Testis (tissue), 2 donors: ENCODE measurements at regions not wholly inside any gene's neighbourhood (a gene's known extent, or its start where the extent isn't known, plus 50 kb on each side); places are given as distances from the start of the nearest gene placed in this dataset.
"Not testable (repeated sequence)": the region's sequence is repeated elsewhere in the genome, so short reads cannot be mapped to it uniquely, and the experiment has no call there.

Experiments used
- DNase-seq: peaks from one replicate; pipeline ENCODE4 v3.0.0-alpha.2; 2019
- H3K27ac ChIP-seq, 2 donors: fragments of 200-600 bp; sonication (generic); one replicate each; pipeline ENCODE4 v1.5.1; 2019
- H3K27me3 ChIP-seq: fragments of 200-600 bp; sonication (generic); one replicate; pipeline ENCODE4 v1.5.1; 2019
- H3K36me3 ChIP-seq: fragments of 200-600 bp; sonication (generic); one replicate; pipeline ENCODE4 v1.5.1; 2017; ENCODE audit warnings: low read depth; ENCODE audit errors: missing control alignments
- H3K4me1 ChIP-seq: fragments of 200-600 bp; sonication (generic); one replicate; pipeline ENCODE4 v1.5.1; 2019
- H3K4me3 ChIP-seq, 2 donors: fragments of 200-600 bp; sonication (generic); one replicate each; pipeline ENCODE4 v1.5.1; 2017 to 2019
- H3K9me3 ChIP-seq: fragments of 200-600 bp; sonication (generic); one replicate; pipeline ENCODE4 v1.5.1; 2017
- CTCF ChIP-seq, 3 experiments: fragments of 450-650 bp in 2 of 3; fragments of 200-600 bp in 1 of 3; sonication (generic) in 1 of 3; IDR thresholded peaks; one replicate each; pipeline ENCODE4 v1.5.1; 2016 to 2019; ENCODE audit warnings: antibody characterized with exemption in 3 of 3, mild to moderate bottlenecking in 2 of 3, moderate library complexity in 1 of 3
- POLR2A ChIP-seq: fragments of 450-650 bp; IDR thresholded peaks from one replicate; pipeline ENCODE4 v1.6.1; 2017; ENCODE audit warnings: antibody characterized with exemption, mild to moderate bottlenecking, moderate library complexity
- WGBS, 2 donors: methylation state at CpG; one replicate each; pipeline ENCODE4 v1.1.5; 2018; 5-methylcytosine and 5-hydroxymethylcytosine counted together
- intact Hi-C: fragments of 100-400 bp; cut with DNase I; formaldehyde crosslinking; loops from one replicate; pipeline ENCODE4 v1.15.1; 2023; ENCODE audit warnings: low total_unique reads

- Histone ChIP-seq H3K36me3 (no peaks in the 10 kb centered on the region), H3K4me1 (no peaks in the 10 kb centered on the region), H3K9me3 (no peaks in the 10 kb centered on the region), H3K27ac (no peak overlapping the region), H3K27me3 (no peaks in the 10 kb centered on the region), H3K4me3 (no peak overlapping the region)
- DNase-seq = no peak
- TF ChIP-seq POLR2A (no peak), CTCF (IDR thresholded peaks at IDR 0.05) (no peak)
- intact Hi-C loops = no loop called here
- WGBS, 2 donors = 95% methylated on average over 1 of the region's 1 CpG
Observed at GRCh38 chr3:95810462-95810861, 1003.9 kb upstream of the EPHA6 start.

GRCh38 chr3:95813244-95813643, 1001.1 kb upstream of the EPHA6 start:
- no peak overlapping the region for H3K4me3 ChIP-seq
- H3K27ac ChIP-seq = no peak overlapping the region
- no peaks in the 10 kb centered on the region for H3K36me3 ChIP-seq
- 59 to 60% methylated on average over 2 of the region's 2 CpGs for WGBS, 2 donors
- no peak for DNase-seq
- no peaks in the 10 kb centered on the region for H3K27me3 ChIP-seq
- H3K9me3 ChIP-seq = no peaks in the 10 kb centered on the region
- no peaks in the 10 kb centered on the region for H3K4me1 ChIP-seq
- intact Hi-C loops = no loop called here
- TF ChIP-seq POLR2A (no peak), CTCF (IDR thresholded peaks at IDR 0.05) (no peak)

- no peak for DNase-seq
- no peak for TF ChIP-seq CTCF (IDR thresholded peaks at IDR 0.05)
Observed at GRCh38 chr3:95815828-95816227, 998.6 kb upstream of the EPHA6 start.

GRCh38 chr3:95826419-95826818, 988.0 kb upstream of the EPHA6 start:
- intact Hi-C loops = no loop called here
- H3K9me3 ChIP-seq = no peaks in the 10 kb centered on the region
- H3K4me3 ChIP-seq = no peak overlapping the region
- H3K4me1 ChIP-seq = no peaks in the 10 kb centered on the region
- DNase-seq = no peak
- TF ChIP-seq CTCF (IDR thresholded peaks at IDR 0.05) (no peak), POLR2A (no peak)
- H3K27me3 ChIP-seq = no peaks in the 10 kb centered on the region
- 76% methylated on average over 2 of the region's 2 CpGs for WGBS, 2 donors
- H3K36me3 ChIP-seq = no peaks in the 10 kb centered on the region
- H3K27ac ChIP-seq = no peak overlapping the region

More at GRCh38 chr3:95815828-95816227, 998.6 kb upstream of the EPHA6 start:
- intact Hi-C loops = no loop called here
- Histone ChIP-seq H3K27me3 (no peaks in the 10 kb centered on the region), H3K4me3 (no peak overlapping the region), H3K36me3 (no peaks in the 10 kb centered on the region), H3K27ac (no peak overlapping the region), H3K9me3 (no peaks in the 10 kb centered on the region), H3K4me1 (no peaks in the 10 kb centered on the region)
- 32% methylated on average over 1 of the region's 1 CpG for WGBS, 2 donors

GRCh38 chr3:95832146-95832545, 982.2 kb upstream of the EPHA6 start:
- Histone ChIP-seq H3K27me3 (no peaks in the 10 kb centered on the region), H3K4me1 (no peaks in the 10 kb centered on the region), H3K36me3 (no peaks in the 10 kb centered on the region), H3K4me3 (no peak overlapping the region), H3K9me3 (no peaks in the 10 kb centered on the region), H3K27ac (no peak overlapping the region)
- intact Hi-C loops = no loop called here
- no peak for DNase-seq
- TF ChIP-seq POLR2A = no peak
- TF ChIP-seq CTCF (IDR thresholded peaks at IDR 0.05) = no peak

- H3K9me3 ChIP-seq, H3K4me1 ChIP-seq, intact Hi-C loops, H3K4me3 ChIP-seq, DNase-seq, H3K27me3 ChIP-seq, H3K27ac ChIP-seq, H3K36me3 ChIP-seq: not testable (repeated sequence)
- WGBS, 2 donors = 96 to 98% methylated on average over 9 of the region's 9 CpGs
Observed at GRCh38 chr3:95860628-95861027, 953.8 kb upstream of the EPHA6 start.
